DND-41 (cell line): ENCODE measurements at regions not wholly inside any gene's neighbourhood (a gene's known extent, or its start where the extent isn't known, plus 50 kb on each side); places are given as distances from the start of the nearest gene placed in this dataset.

Experiments
- ATAC-seq: fragments of 200-7000 bp; cut with Tn5 transposase; 3 replicates; pipeline ENCODE4 v1.9.1; 2021; ENCODE audit warnings: low read depth; ENCODE audit not compliant: insufficient read depth
- DNase-seq: peaks from one replicate; pipeline ENCODE4 v3.0.0-alpha.2; 2020
- H2AFZ ChIP-seq: 2 replicates; pipeline ENCODE4 v1.6.0; 2012; ENCODE audit warnings: low read depth, low read length
- H3K27ac ChIP-seq: 2 replicates; pipeline ENCODE4 v1.5.1; 2012; ENCODE audit warnings: low read length, inconsistent platforms
- H3K27me3 ChIP-seq: fragments of 200-600 bp; sonication (generic); 2 replicates; pipeline ENCODE4 v1.6.0; 2012; ENCODE audit warnings: low read length, mild to moderate bottlenecking, inconsistent platforms; ENCODE audit not compliant: insufficient read depth, poor library complexity
- H3K36me3 ChIP-seq: 2 replicates; pipeline ENCODE4 v1.5.1; 2012; ENCODE audit warnings: low read length, inconsistent platforms; ENCODE audit not compliant: insufficient read depth
- H3K4me1 ChIP-seq: 2 replicates; pipeline ENCODE4 v1.5.1; 2012; ENCODE audit warnings: mild to moderate bottlenecking, low read length; ENCODE audit not compliant: insufficient read depth
- H3K4me2 ChIP-seq: 2 replicates; pipeline ENCODE4 v1.6.0; 2012; ENCODE audit warnings: mild to moderate bottlenecking, moderate library complexity, low read length, inconsistent platforms; ENCODE audit not compliant: insufficient read depth
- H3K4me3 ChIP-seq, 2 experiments: fragments of 200-600 bp in 1 of 2; shearing (Covaris generic) in 1 of 2; 2 replicates each; pipeline ENCODE4 v1.5.1; 2012 to 2016; ENCODE audit warnings: inconsistent platforms in 2 of 2, low read length in 2 of 2, mild to moderate bottlenecking in 2 of 2, low read depth in 1 of 2, moderate library complexity in 1 of 2
- H3K79me2 ChIP-seq: 2 replicates; pipeline ENCODE4 v1.6.0; 2012; ENCODE audit warnings: low read length, inconsistent platforms; ENCODE audit not compliant: insufficient read depth
- H3K9ac ChIP-seq: 2 replicates; pipeline ENCODE4 v1.6.0; 2012; ENCODE audit warnings: low read depth, mild to moderate bottlenecking, inconsistent platforms, low read length, moderate library complexity
- H3K9me3 ChIP-seq: 2 replicates; pipeline ENCODE4 v1.5.1; 2012; ENCODE audit warnings: low read length, moderate library complexity, mild to moderate bottlenecking, inconsistent platforms; ENCODE audit not compliant: insufficient read depth, severe bottlenecking
- H4K20me1 ChIP-seq: 2 replicates; pipeline ENCODE4 v1.6.0; 2012; ENCODE audit warnings: low read length; ENCODE audit not compliant: insufficient read depth
- EZH2 ChIP-seq: IDR thresholded peaks from 3 replicates; pipeline ENCODE4 v1.6.1; 2012; ENCODE audit warnings: borderline replicate concordance, low read depth, mild to moderate bottlenecking, moderate library complexity, low read length, inconsistent platforms; ENCODE audit not compliant: severe bottlenecking
- TF ChIP-seq, protein P1 (sequence below): IDR thresholded peaks from 2 replicates; pipeline ENCODE4 v1.5.1; 2012; ENCODE audit warnings: borderline replicate concordance, low read length, moderate library complexity, mild to moderate bottlenecking; ENCODE audit not compliant: poor library complexity, severe bottlenecking; ENCODE audit errors: extremely low read depth

DNA sequence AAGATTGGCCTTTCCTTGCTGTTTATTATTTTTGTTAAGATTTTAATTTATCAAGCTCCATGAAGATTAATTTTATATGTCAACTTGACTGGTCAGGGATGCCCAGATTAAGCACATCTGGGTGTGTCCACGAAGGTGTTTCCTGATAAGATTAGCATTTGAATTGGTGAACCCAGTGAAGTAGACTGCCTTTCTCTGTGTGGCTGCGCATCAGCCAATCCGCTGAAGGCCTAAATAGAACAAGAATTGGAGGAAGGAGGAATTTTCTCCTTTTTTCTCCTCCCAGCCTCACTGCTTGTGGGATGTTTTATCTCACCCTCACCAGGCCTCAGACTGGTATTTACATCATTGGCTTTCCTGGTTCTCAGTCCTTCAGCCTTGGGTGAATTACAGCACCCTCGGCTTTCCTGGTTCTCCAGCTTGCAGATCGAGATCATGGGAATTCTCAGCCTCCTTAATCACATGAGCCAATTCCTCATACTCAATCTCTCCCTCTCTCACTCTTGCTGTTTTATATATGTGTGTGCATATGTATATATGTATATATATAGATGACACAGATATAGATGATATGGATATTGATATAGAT, 135.4 kb upstream of the SPEF2 start:
- Histone ChIP-seq H3K36me3 (no peaks in the 10 kb centered on the region), H3K9me3 (no peaks in the 10 kb centered on the region), H2AFZ (no peak overlapping the region; the same call in 1 of the 2 replicates), H3K9ac (no peak overlapping the region), H3K4me1 (peaks cover 18% of the 10 kb centered on the region), H3K79me2 (no peaks in the 10 kb centered on the region), H3K4me2 (no peak overlapping the region), H3K27me3 (no peaks in the 10 kb centered on the region), H3K27ac (no peak overlapping the region), H4K20me1 (no peaks in the 10 kb centered on the region), H3K4me3 (no peak overlapping the region)
- TF ChIP-seq, protein P1, sequence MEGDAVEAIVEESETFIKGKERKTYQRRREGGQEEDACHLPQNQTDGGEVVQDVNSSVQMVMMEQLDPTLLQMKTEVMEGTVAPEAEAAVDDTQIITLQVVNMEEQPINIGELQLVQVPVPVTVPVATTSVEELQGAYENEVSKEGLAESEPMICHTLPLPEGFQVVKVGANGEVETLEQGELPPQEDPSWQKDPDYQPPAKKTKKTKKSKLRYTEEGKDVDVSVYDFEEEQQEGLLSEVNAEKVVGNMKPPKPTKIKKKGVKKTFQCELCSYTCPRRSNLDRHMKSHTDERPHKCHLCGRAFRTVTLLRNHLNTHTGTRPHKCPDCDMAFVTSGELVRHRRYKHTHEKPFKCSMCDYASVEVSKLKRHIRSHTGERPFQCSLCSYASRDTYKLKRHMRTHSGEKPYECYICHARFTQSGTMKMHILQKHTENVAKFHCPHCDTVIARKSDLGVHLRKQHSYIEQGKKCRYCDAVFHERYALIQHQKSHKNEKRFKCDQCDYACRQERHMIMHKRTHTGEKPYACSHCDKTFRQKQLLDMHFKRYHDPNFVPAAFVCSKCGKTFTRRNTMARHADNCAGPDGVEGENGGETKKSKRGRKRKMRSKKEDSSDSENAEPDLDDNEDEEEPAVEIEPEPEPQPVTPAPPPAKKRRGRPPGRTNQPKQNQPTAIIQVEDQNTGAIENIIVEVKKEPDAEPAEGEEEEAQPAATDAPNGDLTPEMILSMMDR = no peak
- no peak for TF ChIP-seq EZH2
- ATAC-seq (no peak), DNase-seq (no peak)

DNA sequence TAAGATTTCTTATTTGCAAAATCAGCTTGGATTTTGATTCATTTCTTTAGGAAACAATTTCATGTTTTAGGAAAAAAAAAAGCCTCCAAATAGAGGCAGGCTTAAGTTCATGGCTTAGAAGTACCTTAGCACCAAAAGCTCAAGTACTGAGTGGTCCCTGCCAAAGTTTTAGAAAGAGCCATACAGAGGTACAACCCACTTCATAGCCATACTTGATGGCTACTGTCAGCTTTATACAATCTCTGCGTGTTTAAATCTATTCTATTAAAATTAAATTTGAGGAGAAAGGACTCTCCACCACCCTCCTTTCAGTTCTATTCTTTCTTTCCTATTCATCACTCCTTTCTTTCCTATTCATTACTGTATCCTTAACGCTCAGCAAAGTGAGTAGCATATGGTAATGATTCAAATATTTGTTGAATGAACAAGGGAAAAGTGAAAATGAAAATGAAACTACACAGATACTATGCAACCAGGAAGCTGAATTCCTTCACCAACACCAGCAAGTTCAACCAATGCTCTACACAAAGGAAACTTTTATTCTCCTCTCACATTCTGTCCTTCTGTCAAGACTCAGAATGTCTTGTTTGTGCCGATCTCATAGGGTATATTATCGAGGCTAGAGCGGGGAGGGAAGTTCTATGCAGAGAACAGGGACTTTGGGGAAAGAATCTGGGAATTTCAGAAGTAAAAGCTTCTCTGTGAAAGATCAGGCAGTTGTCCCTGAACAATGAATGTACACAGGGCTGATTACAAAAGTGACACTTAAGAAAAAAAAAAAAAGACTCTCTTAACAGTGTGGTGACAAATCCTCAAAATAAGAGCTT, 138.6 kb upstream of the SPEF2 start:
- H3K27me3 ChIP-seq = no peaks in the 10 kb centered on the region
- peak; percentile 93 for ATAC-seq
- peak overlapping the region; percentile 18 to 56; a peak in 3 of 4 replicates for H3K4me3 ChIP-seq
- H3K79me2 ChIP-seq = no peaks in the 10 kb centered on the region
- H3K36me3 ChIP-seq = no peaks in the 10 kb centered on the region
- peak overlapping the region; percentile 96 for H2AFZ ChIP-seq
- TF ChIP-seq EZH2 = no peak
- TF ChIP-seq, protein P1 = no peak
- peak overlapping the region; percentile 69 for H3K4me2 ChIP-seq
- peak overlapping the region; percentile 96 for H3K27ac ChIP-seq
- H3K9ac ChIP-seq = peak overlapping the region; percentile 62
- DNase-seq = peak; percentile 33
- H4K20me1 ChIP-seq = no peaks in the 10 kb centered on the region
- peaks cover 18% of the 10 kb centered on the region for H3K4me1 ChIP-seq
- no peaks in the 10 kb centered on the region for H3K9me3 ChIP-seq

DNA sequence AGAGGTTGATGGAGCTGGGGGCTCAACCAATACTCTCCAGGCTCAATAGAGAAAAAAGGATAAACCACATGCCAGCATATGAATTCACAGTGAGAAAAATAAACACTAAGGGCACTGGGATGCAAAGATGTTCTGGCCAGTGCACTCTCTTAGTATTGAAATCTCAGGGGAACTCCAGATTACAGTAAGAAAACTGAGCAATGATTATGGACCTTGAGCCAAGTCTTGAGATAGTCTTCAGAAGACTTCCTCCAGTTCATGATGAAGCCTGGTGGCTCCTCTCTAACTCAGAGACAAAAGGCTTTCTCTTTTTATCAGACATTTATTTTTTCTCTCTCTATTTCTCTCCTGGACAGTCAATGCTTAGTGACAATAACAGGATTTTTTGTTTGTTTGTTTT, 139.8 kb upstream of the SPEF2 start:
- DNase-seq (no peak), ATAC-seq (no peak)
- no peak overlapping the region for H3K4me2 ChIP-seq
- H3K9ac ChIP-seq = no peak overlapping the region
- no peaks in the 10 kb centered on the region for H3K9me3 ChIP-seq
- H3K79me2 ChIP-seq = no peaks in the 10 kb centered on the region
- no peak overlapping the region for H3K4me3 ChIP-seq
- no peaks in the 10 kb centered on the region for H3K27me3 ChIP-seq
- TF ChIP-seq EZH2 = no peak
- TF ChIP-seq, protein P1 = no peak
- no peaks in the 10 kb centered on the region for H4K20me1 ChIP-seq
- no peak overlapping the region for H3K27ac ChIP-seq
- H3K36me3 ChIP-seq = no peaks in the 10 kb centered on the region
- peaks cover 18% of the 10 kb centered on the region for H3K4me1 ChIP-seq
- peak overlapping the region; percentile 96 for H2AFZ ChIP-seq
